Pancreas (tissue), 10 donors: ENCODE measurements at regions not wholly inside any gene's neighbourhood (a gene's known extent, or its start where the extent isn't known, plus 50 kb on each side); places are given as distances from the start of the nearest gene placed in this dataset.
A peak's percentile ranks its signal among the peaks of the same experiment; 100 is the strongest.

Experiments
- ATAC-seq, 4 donors: fragments of 200-7000 bp; cut with Tn5 transposase; one replicate each; pipeline versions ENCODE4 v1.8.0 to v1.9.1; 2020; ENCODE audit warnings: mild to moderate bottlenecking in 4 of 4, moderate library complexity in 4 of 4
- DNase-seq, 6 donors: peaks; one replicate each; pipeline ENCODE4 v3.0.0-alpha.2; 2020
- FAIRE-seq: peaks from 2 replicates; lab custom pipeline; 2012; peaks lifted over from hg19 to GRCh38; lab: Jason Lieb, UNC
- H3K27ac ChIP-seq, 4 donors: fragments of 200-600 bp; sonication (generic); 1 replicate in 3 of 4; 2 replicates in 1 of 4; pipeline versions ENCODE4 v1.5.0 to v1.8.0; 2020
- H3K27me3 ChIP-seq, 4 donors: fragments of 200-600 bp; one replicate each; pipeline ENCODE4 v1.8.0; 2021
- H3K36me3 ChIP-seq, 3 donors: fragments of 200-600 bp; sonication (generic) in 1 of 3; one replicate each; pipeline versions ENCODE4 v1.5.0 to v1.8.0; 2020 to 2021
- H3K4me1 ChIP-seq, 3 donors: fragments of 200-600 bp; one replicate each; pipeline ENCODE4 v1.8.0; 2021
- H3K4me3 ChIP-seq, 4 donors: fragments of 200-600 bp; sonication (generic) in 2 of 4; one replicate each; pipeline versions ENCODE4 v1.5.0 to v1.8.0; 2020 to 2021
- H3K9me3 ChIP-seq, 4 donors: fragments of 200-600 bp; one replicate each; pipeline ENCODE4 v1.8.0; 2021
- CTCF ChIP-seq, 4 donors: fragments of 200-600 bp; sonication (generic) in 3 of 4; IDR thresholded peaks; one replicate each; pipeline versions ENCODE4 v1.5.0 to v1.8.0; 2021; ENCODE audit warnings: antibody characterized with exemption in 4 of 4
- whole genome bisulfite sequencing, 2 donors: extraction: QIAGEN DNeasy Blood & Tissue Kit; methylation state at CpG; one replicate each; pipeline ENCODE4 v1.1.7; 2013; 5-methylcytosine and 5-hydroxymethylcytosine counted together
- intact Hi-C, 3 donors: fragments of 100-400 bp; cut with DNase I; formaldehyde crosslinking; loops; one replicate each; pipeline versions ENCODE4 v1.11.1 to v1.14.2; 2022
- donor health status: healthy with polysubstance abuse.
- donor health status: DM: no; HTN: no; CAD: no; lungs with moderate emphysema.
- donor health status: DM: no; HTN: no; CAD: no.
- donor health status: control.
- donor health status: control.
- donor health status: Bipolar disorder and iron deficiency.
- donor health status: DM: yes; HTN: yes; CAD: no.
- donor health status: DM: no; HTN: no; CAD: no.
- donor health status: DM: no; HTN: no; CAD: no.
- donor health status: DM: yes; HTN: yes; CAD: no.

GRCh38 chr15:47289656-47290055 lies 427.6 kb upstream of the SEMA6D start:
- H3K27ac ChIP-seq, result no peak overlapping the region
- 94 to 98% methylated on average over 2 of the region's 2 CpGs for WGBS, 2 donors
- no peak for TF ChIP-seq CTCF (IDR thresholded peaks at IDR 0.05)
- DNase-seq (no peak), FAIRE-seq (no peak), ATAC-seq (no peak)
- H3K36me3 ChIP-seq, result no peaks in the 10 kb centered on the region
- H3K4me1 ChIP-seq, result no peaks in the 10 kb centered on the region
- no peaks in the 10 kb centered on the region for H3K27me3 ChIP-seq
- intact Hi-C loops, result no loop called here
- H3K4me3 ChIP-seq, result no peak overlapping the region
- H3K9me3 ChIP-seq, result no peaks in the 10 kb centered on the region

GRCh38 chr15:47291767-47292166 lies 425.5 kb upstream of the SEMA6D start:
- no peaks in the 10 kb centered on the region for H3K27me3 ChIP-seq
- FAIRE-seq (no peak), DNase-seq (no peak), ATAC-seq (no peak)
- WGBS, 2 donors, result 46 to 51% methylated on average over 2 of the region's 2 CpGs
- no peak overlapping the region for H3K27ac ChIP-seq
- intact Hi-C loops, result no loop called here
- no peak overlapping the region for H3K4me3 ChIP-seq
- TF ChIP-seq CTCF (IDR thresholded peaks at IDR 0.05), result no peak
- no peaks in the 10 kb centered on the region for H3K36me3 ChIP-seq
- no peaks in the 10 kb centered on the region for H3K9me3 ChIP-seq
- no peaks in the 10 kb centered on the region for H3K4me1 ChIP-seq

GRCh38 chr15:47292638-47293190 lies 424.6 kb upstream of the SEMA6D start:
- WGBS, 2 donors, result 65% methylated on average over 6 of the region's 6 CpGs
- no peak for TF ChIP-seq CTCF (IDR thresholded peaks at IDR 0.05)
- DNase-seq (no peak), FAIRE-seq (no peak), ATAC-seq (peak in 1 of 4 donors; percentile 49)
- intact Hi-C loops, result no loop called here
- H3K9me3 ChIP-seq, result no peaks in the 10 kb centered on the region
- no peaks in the 10 kb centered on the region for H3K36me3 ChIP-seq
- no peaks in the 10 kb centered on the region for H3K4me1 ChIP-seq
- H3K27ac ChIP-seq, result no peak overlapping the region
- H3K4me3 ChIP-seq, result no peak overlapping the region
- H3K27me3 ChIP-seq, result no peaks in the 10 kb centered on the region

GRCh38 chr15:47293466-47294162 lies 423.7 kb upstream of the SEMA6D start:
- no peaks in the 10 kb centered on the region for H3K36me3 ChIP-seq
- no peaks in the 10 kb centered on the region for H3K4me1 ChIP-seq
- FAIRE-seq (no peak), ATAC-seq (peak in 3 of 4 donors; percentile 38 to 74 (median 62)), DNase-seq (peak in 1 of 6 donors; percentile 20)
- TF ChIP-seq CTCF (IDR thresholded peaks at IDR 0.05), result no peak
- H3K4me3 ChIP-seq, result no peak overlapping the region
- intact Hi-C loops, result no loop called here
- no peaks in the 10 kb centered on the region for H3K27me3 ChIP-seq
- H3K27ac ChIP-seq, result no peak overlapping the region
- WGBS, 2 donors, result 44 to 52% methylated on average over 6 of the region's 6 CpGs
- no peaks in the 10 kb centered on the region for H3K9me3 ChIP-seq

GRCh38 chr15:47294765-47295259 lies 422.5 kb upstream of the SEMA6D start:
- DNase-seq (no peak), FAIRE-seq (no peak), ATAC-seq (peak in 1 of 4 donors; percentile 33)
- Histone ChIP-seq H3K27ac (no peak overlapping the region), H3K36me3 (no peaks in the 10 kb centered on the region), H3K27me3 (no peaks in the 10 kb centered on the region), H3K4me3 (no peak overlapping the region), H3K4me1 (no peaks in the 10 kb centered on the region), H3K9me3 (no peaks in the 10 kb centered on the region)
- intact Hi-C loops, result no loop called here
- 60 to 73% methylated on average over 3 of the region's 3 CpGs for WGBS, 2 donors
- TF ChIP-seq CTCF (IDR thresholded peaks at IDR 0.05), result no peak
